HG02938 (cell line): ENCODE measurements at regions not wholly inside any gene's neighbourhood (a gene's known extent, or its start where the extent isn't known, plus 50 kb on each side); places are given as distances from the start of the nearest gene placed in this dataset.

Experiments used
- ATAC-seq: cut with Tn5 transposase; IDR thresholded peaks from one replicate; pipeline ENCODE4 v1.9.1; 2021; ENCODE audit warnings: mild to moderate bottlenecking, moderate library complexity; ENCODE audit not compliant: unreplicated experiment

GRCh38 chr6:99867026-99867425, 127.0 kb downstream of the MCHR2 start:
- no peak for ATAC-seq

- peak; percentile 88 for ATAC-seq
Measured at GRCh38 chr6:99868074-99868702, 125.8 kb downstream of the MCHR2 start.
